A673 (cell line): ENCODE measurements at regions not wholly inside any gene's neighbourhood (a gene's known extent, or its start where the extent isn't known, plus 50 kb on each side); places are given as distances from the start of the nearest gene placed in this dataset.

ENCODE experiments used
- BruUV-seq: library from RNA; stranded (reverse); fragments of 400-500 nt; replicated peaks from 2 replicates; lab custom pipeline; 2021; lab: Mats Ljungman, UMichigan
- CTCF ChIA-PET: fragments of 300-600 bp; sonication (Branson Sonifier 250); formaldehyde crosslinking; loops from one replicate; lab custom pipeline; 2022; ENCODE audit warnings: antibody characterized with exemption; lab: Charles Lee
- POLR2A ChIA-PET: fragments of 300-600 bp; sonication (Branson Sonifier 250); formaldehyde crosslinking; loops from one replicate; lab custom pipeline; 2022; ENCODE audit warnings: antibody characterized with exemption; ENCODE audit not compliant: low non-redundant PET; lab: Charles Lee
- DNase-seq: peaks from one replicate; pipeline ENCODE4 v3.0.0-alpha.2; 2015; ENCODE audit warnings: low spot score
- H3K27ac ChIP-seq: fragments of 200-600 bp; sonication (generic); 2 replicates; pipeline ENCODE4 v1.5.1; 2016; ENCODE audit warnings: mixed run types, low read depth, mild to moderate bottlenecking, mixed read lengths, antibody characterized with exemption, low read length; ENCODE audit not compliant: poor library complexity, severe bottlenecking
- H3K27me3 ChIP-seq: fragments of 200-600 bp; sonication (generic); replicated peaks from 2 replicates; pipeline ENCODE4 v1.6.1; 2017; ENCODE audit warnings: mixed run types, low read depth, mild to moderate bottlenecking, mixed read lengths, antibody characterized with exemption, low read length; ENCODE audit not compliant: insufficient read depth, poor library complexity
- H3K36me3 ChIP-seq: fragments of 200-600 bp; sonication (generic); 2 replicates; pipeline ENCODE4 v1.6.1; 2016; ENCODE audit warnings: mixed run types, mild to moderate bottlenecking, mixed read lengths, antibody characterized with exemption, low read length; ENCODE audit not compliant: insufficient read depth, poor library complexity, severe bottlenecking
- H3K4me1 ChIP-seq: fragments of 200-600 bp; sonication (generic); 2 replicates; pipeline ENCODE4 v1.6.1; 2017; ENCODE audit warnings: mixed run types, mild to moderate bottlenecking, mixed read lengths, antibody characterized with exemption, low read length; ENCODE audit not compliant: insufficient read depth, poor library complexity, severe bottlenecking
- H3K4me3 ChIP-seq: fragments of 200-600 bp; sonication (generic); 2 replicates; pipeline ENCODE4 v1.5.1; 2016; ENCODE audit warnings: low read depth, mixed run types, mild to moderate bottlenecking, mixed read lengths, low read length; ENCODE audit not compliant: poor library complexity, severe bottlenecking
- H3K9me3 ChIP-seq: fragments of 200-600 bp; sonication (generic); 2 replicates; pipeline ENCODE4 v1.6.1; 2016; ENCODE audit warnings: mixed run types, low read depth, mild to moderate bottlenecking, mixed read lengths, antibody characterized with exemption, low read length; ENCODE audit not compliant: poor library complexity, severe bottlenecking
- EZH2 ChIP-seq: fragments of 200-600 bp; sonication (generic); IDR thresholded peaks from 2 replicates; pipeline ENCODE4 v1.6.1; 2017; ENCODE audit warnings: borderline replicate concordance, low read depth, mild to moderate bottlenecking, mixed read lengths, antibody characterized with exemption, low read length; ENCODE audit not compliant: poor library complexity, severe bottlenecking
- intact Hi-C: fragments of 100-400 bp; cut with micrococcal nuclease; formaldehyde crosslinking; loops from one replicate; pipeline ENCODE4 v1.10.0; 2022; ENCODE audit not compliant: unreplicated experiment
- TF ChIP-seq, protein P1 (sequence below): fragments of 300-800, 200-600 bp; sonication (generic); conservative IDR thresholded peaks from 2 replicates; pipeline ENCODE4 v1.5.1; 2017; ENCODE audit warnings: low read depth, mild to moderate bottlenecking, antibody characterized with exemption, low read length, moderate library complexity, mixed read lengths

DNA sequence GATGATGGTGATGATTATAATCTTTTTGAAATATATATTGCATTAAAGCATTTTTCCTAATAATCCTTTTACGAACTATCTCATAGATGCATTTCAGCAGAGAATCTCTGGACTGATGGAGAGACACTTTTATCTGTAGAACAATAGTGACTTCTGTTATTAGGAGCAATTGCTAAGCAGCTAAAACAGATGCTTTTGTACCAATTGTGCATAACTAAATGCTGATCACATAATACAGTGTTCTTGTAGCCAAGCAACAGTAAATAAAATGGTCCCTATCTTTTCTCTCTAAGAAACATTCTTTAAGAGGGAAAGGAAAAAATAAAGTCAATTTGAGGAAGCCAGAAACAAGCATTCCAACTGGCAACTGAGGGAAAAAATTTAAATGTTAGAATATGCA, 405.8 kb upstream of the GOLIM4 start:
- POLR2A ChIA-PET = no interaction called here
- BruUV-seq = no TSS peak
- Histone ChIP-seq H3K36me3 (no peaks in the 10 kb centered on the region), H3K4me3 (no peak overlapping the region), H3K27ac (no peak overlapping the region), H3K27me3 (peaks cover 26% of the 10 kb centered on the region), H3K4me1 (no peaks in the 10 kb centered on the region), H3K9me3 (no peaks in the 10 kb centered on the region)
- TF ChIP-seq EZH2 = no peak
- TF ChIP-seq, protein P1, sequence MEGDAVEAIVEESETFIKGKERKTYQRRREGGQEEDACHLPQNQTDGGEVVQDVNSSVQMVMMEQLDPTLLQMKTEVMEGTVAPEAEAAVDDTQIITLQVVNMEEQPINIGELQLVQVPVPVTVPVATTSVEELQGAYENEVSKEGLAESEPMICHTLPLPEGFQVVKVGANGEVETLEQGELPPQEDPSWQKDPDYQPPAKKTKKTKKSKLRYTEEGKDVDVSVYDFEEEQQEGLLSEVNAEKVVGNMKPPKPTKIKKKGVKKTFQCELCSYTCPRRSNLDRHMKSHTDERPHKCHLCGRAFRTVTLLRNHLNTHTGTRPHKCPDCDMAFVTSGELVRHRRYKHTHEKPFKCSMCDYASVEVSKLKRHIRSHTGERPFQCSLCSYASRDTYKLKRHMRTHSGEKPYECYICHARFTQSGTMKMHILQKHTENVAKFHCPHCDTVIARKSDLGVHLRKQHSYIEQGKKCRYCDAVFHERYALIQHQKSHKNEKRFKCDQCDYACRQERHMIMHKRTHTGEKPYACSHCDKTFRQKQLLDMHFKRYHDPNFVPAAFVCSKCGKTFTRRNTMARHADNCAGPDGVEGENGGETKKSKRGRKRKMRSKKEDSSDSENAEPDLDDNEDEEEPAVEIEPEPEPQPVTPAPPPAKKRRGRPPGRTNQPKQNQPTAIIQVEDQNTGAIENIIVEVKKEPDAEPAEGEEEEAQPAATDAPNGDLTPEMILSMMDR = no peak
- CTCF ChIA-PET = no interaction called here
- intact Hi-C loops = no loop called here
- DNase-seq = no peak

DNA sequence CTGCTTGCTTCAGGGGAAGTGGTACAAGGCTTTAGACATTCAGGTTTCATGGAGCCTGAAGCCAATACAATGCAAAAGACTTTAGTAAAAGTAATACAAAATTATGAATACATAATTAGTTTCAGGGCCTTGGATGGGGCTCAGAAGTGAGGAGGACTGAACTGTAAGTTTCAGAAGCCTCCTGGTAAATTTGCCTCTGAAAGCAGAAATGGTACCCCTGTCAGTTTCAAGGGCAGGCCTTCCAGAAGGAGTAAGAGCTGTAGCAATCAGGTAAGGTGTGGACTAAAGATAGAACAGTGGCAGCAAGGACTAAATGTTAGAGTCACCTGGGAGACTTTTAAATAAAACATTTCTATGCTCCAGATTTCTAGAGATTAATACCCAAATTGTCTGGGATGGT, 402.5 kb upstream of the GOLIM4 start:
- no peaks in the 10 kb centered on the region for H3K4me1 ChIP-seq
- POLR2A ChIA-PET = no interaction called here
- BruUV-seq = no TSS peak
- no peak overlapping the region for H3K27ac ChIP-seq
- H3K4me3 ChIP-seq = no peak overlapping the region
- intact Hi-C loops = no loop called here
- peaks cover 10% of the 10 kb centered on the region for H3K27me3 ChIP-seq
- H3K9me3 ChIP-seq = no peaks in the 10 kb centered on the region
- no peak for DNase-seq
- TF ChIP-seq, protein P1 = no peak
- TF ChIP-seq EZH2 = no peak
- CTCF ChIA-PET = no interaction called here
- H3K36me3 ChIP-seq = no peaks in the 10 kb centered on the region

- ChIA-PET POLR2A (no interaction called here), CTCF (no interaction called here)
- Histone ChIP-seq H3K27ac (no peak overlapping the region), H3K4me1 (no peaks in the 10 kb centered on the region), H3K27me3 (peaks cover 10% of the 10 kb centered on the region), H3K4me3 (no peak overlapping the region), H3K36me3 (no peaks in the 10 kb centered on the region), H3K9me3 (no peaks in the 10 kb centered on the region)
- intact Hi-C loops = no loop called here
- no peak for TF ChIP-seq EZH2
- TF ChIP-seq, protein P1 = no peak
- DNase-seq = no peak
- BruUV-seq = no TSS peak
These were observed 402.0 kb upstream of the GOLIM4 start for GRCh38 chr3:168497741-168498140.
